K562 (cell line): ENCODE measurements at regions not wholly inside any gene's neighbourhood (a gene's known extent, or its start where the extent isn't known, plus 50 kb on each side); places are given as distances from the start of the nearest gene placed in this dataset.

Source experiments
- ATAC-seq: fragments of 200-7000 bp; cut with Tn5 transposase; 3 replicates; pipeline ENCODE4 v1.9.1; 2020; ENCODE audit warnings: moderate library complexity
- BruUV-seq: library from RNA; stranded (reverse); fragments of 400-500 nt; replicated peaks from 2 replicates; lab custom pipeline; 2021; lab: Mats Ljungman, UMichigan
- CTCF ChIA-PET: fragments of 300-600 bp; formaldehyde crosslinking; extraction: SDS; loops from one replicate; lab custom pipeline; 2021; ENCODE audit warnings: low intra/inter-chr PET ratio; lab: Yijun Ruan, JAX
- POLR2A ChIA-PET: fragments of 300-600, 350-650 bp; sonication (Branson Sonifier 250); formaldehyde crosslinking; extraction: SDS; loops from one replicate; lab custom pipeline; 2021; ENCODE audit warnings: antibody characterized with exemption, inconsistent platforms; lab: Yijun Ruan, JAX
- DNase-seq, 4 experiments: peaks; one replicate each; pipeline versions ENCODE4 v3.0.0 to v3.0.0-alpha.2; 2011 to 2018; ENCODE audit warnings: low spot score in 3 of 4, mixed read lengths in 3 of 4; ENCODE audit errors: extremely low read depth in 1 of 4
- FAIRE-seq: peaks from 2 replicates; lab custom pipeline; 2011; peaks lifted over from hg19 to GRCh38; lab: Jason Lieb, UNC
- H2AFZ ChIP-seq: 2 replicates; pipeline ENCODE4 v1.6.0; 2011; ENCODE audit warnings: low read depth, low read length, control low read depth, inconsistent platforms
- H3K27ac ChIP-seq: fragments of 200-600 bp; 3 replicates; pipeline ENCODE4 v1.8.0; 2011; ENCODE audit warnings: low read depth, mild to moderate bottlenecking, control low read depth, inconsistent platforms, low read length, moderate library complexity, mixed read lengths; ENCODE audit errors: extremely low read depth
- H3K27me3 ChIP-seq, 2 experiments: fragments of 300-600 bp in 1 of 2; 2 replicates in 1 of 2; 3 replicates in 1 of 2; pipeline versions ENCODE4 v1.6.0 to v1.8.0; 2011; ENCODE audit warnings: inconsistent platforms in 2 of 2, low read length in 2 of 2, mild to moderate bottlenecking in 1 of 2, mixed read lengths in 1 of 2, moderate library complexity in 1 of 2; ENCODE audit not compliant: control insufficient read depth in 2 of 2, insufficient read depth in 2 of 2
- H3K36me3 ChIP-seq: fragments of 300-600 bp; 3 replicates; pipeline ENCODE4 v1.8.0; 2011; ENCODE audit warnings: mild to moderate bottlenecking, low read length, inconsistent platforms; ENCODE audit not compliant: control insufficient read depth, insufficient read depth
- H3K4me1 ChIP-seq, 2 experiments: fragments of 200-600 bp in 1 of 2; replicated peaks in 1 of 2; 2 replicates in 1 of 2; 3 replicates in 1 of 2; pipeline versions ENCODE4 v1.5.1 to v1.8.0; 2011; ENCODE audit warnings: inconsistent platforms in 2 of 2, low read length in 2 of 2, mild to moderate bottlenecking in 1 of 2, mixed read lengths in 1 of 2, moderate library complexity in 1 of 2; ENCODE audit not compliant: control insufficient read depth in 2 of 2, insufficient read depth in 2 of 2
- H3K4me2 ChIP-seq: 2 replicates; pipeline ENCODE4 v1.6.1; 2011; ENCODE audit warnings: low read length, control low read depth, inconsistent platforms, mixed read lengths; ENCODE audit not compliant: insufficient read depth
- H3K4me3 ChIP-seq: fragments of 200-600 bp; sonication (generic), shearing (Covaris generic); 2 replicates; pipeline ENCODE4 v1.5.1; 2016; ENCODE audit warnings: control low read depth, inconsistent platforms
- H3K79me2 ChIP-seq: fragments of 200-600 bp; 3 replicates; pipeline ENCODE4 v1.8.0; 2011; ENCODE audit warnings: low read length, inconsistent platforms; ENCODE audit not compliant: control insufficient read depth, insufficient read depth
- H3K9ac ChIP-seq, 2 experiments: 2 replicates each; pipeline versions ENCODE4 v1.6.0 to v1.6.1; 2011; ENCODE audit warnings: low read depth in 2 of 2, low read length in 2 of 2, control low read depth in 1 of 2, inconsistent platforms in 1 of 2, mild to moderate bottlenecking in 1 of 2, mixed read lengths in 1 of 2; ENCODE audit not compliant: insufficient read depth in 1 of 2
- H3K9me1 ChIP-seq: one replicate; pipeline ENCODE4 v1.6.0; 2011; ENCODE audit warnings: inconsistent platforms, mild to moderate bottlenecking, low read length, moderate library complexity; ENCODE audit not compliant: control insufficient read depth, insufficient read depth
- H3K9me3 ChIP-seq: replicated peaks from 2 replicates; pipeline ENCODE4 v1.5.1; 2011; ENCODE audit warnings: low read depth, low read length, inconsistent platforms; ENCODE audit not compliant: control insufficient read depth, insufficient read depth
- H4K20me1 ChIP-seq: replicated peaks from 2 replicates; pipeline ENCODE4 v1.6.1; 2011; ENCODE audit warnings: low read length, inconsistent platforms, mixed read lengths; ENCODE audit not compliant: control insufficient read depth, insufficient read depth
- BRF1 ChIP-seq: IDR thresholded peaks from 3 replicates; pipeline ENCODE4 v1.6.1; 2011; ENCODE audit warnings: borderline replicate concordance, mild to moderate bottlenecking; ENCODE audit not compliant: insufficient read length; ENCODE audit errors: extremely low read depth
- CBFB ChIP-seq: sonication (generic); formaldehyde crosslinking; IDR thresholded peaks from 2 replicates; pipeline ENCODE4 v1.4.0; 2020; ENCODE audit warnings: mild to moderate bottlenecking, missing genetic modification reagents
- DPF2 ChIP-seq: fragments of 450-650 bp; IDR thresholded peaks from 2 replicates; pipeline ENCODE4 v1.6.1; 2016
- FOXK2 ChIP-seq, 2 experiments: fragments of 450-650 bp; IDR thresholded peaks in 1 of 2; conservative IDR thresholded peaks in 1 of 2; 2 replicates each; pipeline ENCODE4 v1.6.1; 2016; ENCODE audit warnings: low read depth in 2 of 2, mild to moderate bottlenecking in 1 of 2
- PHF20 ChIP-seq: fragments of 450-650 bp; IDR thresholded peaks from 2 replicates; pipeline ENCODE4 v1.6.1; 2018; ENCODE audit not compliant: partially characterized antibody
- SMAD2 ChIP-seq: fragments of 150-350 bp; IDR thresholded peaks from 2 replicates; pipeline ENCODE4 v1.6.1; 2014; ENCODE audit warnings: low read depth, mild to moderate bottlenecking, low read length
- ZNF316 ChIP-seq: fragments of 450-650 bp; IDR thresholded peaks from 2 replicates; pipeline ENCODE4 v1.6.1; 2016
- ZNF436 ChIP-seq: fragments of 250-450, 450-650 bp; sonication (Bioruptor Pico); formaldehyde crosslinking; IDR thresholded peaks from 2 replicates; pipeline ENCODE4 v1.7.0; 2020; ENCODE audit warnings: mild to moderate bottlenecking
- ZNF778 ChIP-seq: fragments of 450-650 bp; formaldehyde crosslinking; IDR thresholded peaks from 2 replicates; pipeline ENCODE4 v1.4.0; 2020; ENCODE audit warnings: mild to moderate bottlenecking, moderate library complexity
- ZSCAN29 ChIP-seq: fragments of 450-650 bp; IDR thresholded peaks from 2 replicates; pipeline ENCODE4 v1.6.1; 2017
- in situ Hi-C: fragments of 300-500 bp; cut with MboI; formaldehyde crosslinking; loops from 4 replicates; pipeline ENCODE4 v1.15.0; 2018; ENCODE audit warnings: inconsistent platforms, mixed read lengths
- intact Hi-C: fragments of 100-400 bp; cut with micrococcal nuclease; formaldehyde crosslinking; loops from 2 replicates; pipeline ENCODE4 v1.14.2; 2022
- TF ChIP-seq, protein P1 (sequence below): fragments of 450-650 bp; formaldehyde crosslinking; IDR thresholded peaks from 2 replicates; pipeline ENCODE4 v1.4.0; 2022; ENCODE audit warnings: missing genetic modification characterization
- TF ChIP-seq, protein P2 (sequence below): fragments of 250-450 bp; sonication (Bioruptor Pico); IDR thresholded peaks from 2 replicates; pipeline ENCODE4 v1.4.0; 2020

DNA sequence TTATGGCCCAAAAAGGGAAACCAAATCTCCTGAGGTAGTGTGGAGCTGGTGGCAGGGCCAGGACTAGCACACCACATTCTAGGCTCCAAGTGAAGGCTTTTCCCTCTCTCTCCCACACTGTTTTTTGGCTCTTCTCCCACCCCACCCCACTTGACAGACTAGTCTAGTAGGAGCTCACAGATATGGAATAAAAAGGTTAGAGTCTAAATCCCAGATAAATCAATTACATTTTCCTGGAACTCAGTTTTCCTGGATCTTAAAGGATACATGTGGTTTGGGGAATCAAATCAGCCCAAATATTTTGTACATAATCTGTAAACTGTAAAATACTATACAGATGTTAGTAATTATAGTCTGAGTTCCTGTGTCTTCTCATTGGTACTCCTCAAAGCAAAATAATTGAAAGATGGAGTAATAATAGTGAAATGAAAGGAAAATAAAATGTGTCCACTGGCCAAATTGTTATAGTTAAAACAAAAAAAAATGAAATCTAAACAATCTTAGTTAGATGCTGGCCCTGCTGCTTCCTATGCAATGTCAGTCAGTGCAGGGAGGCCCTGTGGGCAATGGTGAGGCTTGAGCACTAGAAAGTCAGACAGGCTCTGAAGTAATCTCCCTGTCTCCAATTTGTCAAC, 370.4 kb upstream of the CPEB2 start:
- in situ Hi-C loops = no loop called here
- CTCF ChIA-PET = no interaction called here
- H3K27ac ChIP-seq = no peak overlapping the region
- intact Hi-C loops = no loop called here
- H3K9me1 ChIP-seq = no peaks in the 10 kb centered on the region
- H3K9ac ChIP-seq = no peak overlapping the region
- POLR2A ChIA-PET = no interaction called here
- no peak for FAIRE-seq
- no peaks in the 10 kb centered on the region for H3K36me3 ChIP-seq
- no peaks in the 10 kb centered on the region for H3K9me3 ChIP-seq
- H2AFZ ChIP-seq = no peak overlapping the region
- ATAC-seq = no peak
- TF ChIP-seq DPF2 = no peak
- TF ChIP-seq FOXK2 (conservative IDR thresholded peaks at IDR 0.05 in 1 of 2, IDR thresholded peaks at IDR 0.05 in 1 of 2; ENCODE audit: low read depth in 2 of 2) = no peak
- TF ChIP-seq, protein P1, sequence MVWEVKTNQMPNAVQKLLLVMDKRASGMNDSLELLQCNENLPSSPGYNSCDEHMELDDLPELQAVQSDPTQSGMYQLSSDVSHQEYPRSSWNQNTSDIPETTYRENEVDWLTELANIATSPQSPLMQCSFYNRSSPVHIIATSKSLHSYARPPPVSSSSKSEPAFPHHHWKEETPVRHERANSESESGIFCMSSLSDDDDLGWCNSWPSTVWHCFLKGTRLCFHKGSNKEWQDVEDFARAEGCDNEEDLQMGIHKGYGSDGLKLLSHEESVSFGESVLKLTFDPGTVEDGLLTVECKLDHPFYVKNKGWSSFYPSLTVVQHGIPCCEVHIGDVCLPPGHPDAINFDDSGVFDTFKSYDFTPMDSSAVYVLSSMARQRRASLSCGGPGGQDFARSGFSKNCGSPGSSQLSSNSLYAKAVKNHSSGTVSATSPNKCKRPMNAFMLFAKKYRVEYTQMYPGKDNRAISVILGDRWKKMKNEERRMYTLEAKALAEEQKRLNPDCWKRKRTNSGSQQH (CRISPR knock-in tag) = no peak
- TF ChIP-seq ZSCAN29 = no peak
- TF ChIP-seq SMAD2 = no peak
- TF ChIP-seq, protein P2, sequence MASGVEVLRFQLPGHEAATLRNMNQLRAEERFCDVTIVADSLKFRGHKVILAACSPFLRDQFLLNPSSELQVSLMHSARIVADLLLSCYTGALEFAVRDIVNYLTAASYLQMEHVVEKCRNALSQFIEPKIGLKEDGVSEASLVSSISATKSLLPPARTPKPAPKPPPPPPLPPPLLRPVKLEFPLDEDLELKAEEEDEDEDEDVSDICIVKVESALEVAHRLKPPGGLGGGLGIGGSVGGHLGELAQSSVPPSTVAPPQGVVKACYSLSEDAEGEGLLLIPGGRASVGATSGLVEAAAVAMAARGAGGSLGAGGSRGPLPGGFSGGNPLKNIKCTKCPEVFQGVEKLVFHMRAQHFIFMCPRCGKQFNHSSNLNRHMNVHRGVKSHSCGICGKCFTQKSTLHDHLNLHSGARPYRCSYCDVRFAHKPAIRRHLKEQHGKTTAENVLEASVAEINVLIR (CRISPR knock-in tag) = no peak
- TF ChIP-seq ZNF436 (CRISPR knock-in tag) = no peak
- TF ChIP-seq BRF1 = no peak
- no peak for TF ChIP-seq PHF20
- TF ChIP-seq CBFB (CRISPR knock-in tag) = no peak
- no peak for TF ChIP-seq ZNF778 (CRISPR knock-in tag)
- TF ChIP-seq ZNF316 = no peak
- TF ChIP-seq, all 486 proteins: peak for 0
- Histone ChIP-seq H3K27me3 (no peaks in the 10 kb centered on the region), H3K79me2 (no peaks in the 10 kb centered on the region), H3K4me3 (no peak overlapping the region), H3K4me1 (no peaks in the 10 kb centered on the region), H3K4me2 (no peak overlapping the region), H4K20me1 (no peaks in the 10 kb centered on the region)
- BruUV-seq = no TSS peak
- DNase-seq = no peak
